GM12864 (cell line): ENCODE measurements at regions not wholly inside any gene's neighbourhood (a gene's known extent, or its start where the extent isn't known, plus 50 kb on each side); places are given as distances from the start of the nearest gene placed in this dataset.

Experiments
- DNase-seq: peaks from one replicate; pipeline ENCODE4 v3.0.0-alpha.2; 2011; ENCODE audit warnings: low read depth
- H3K4me3 ChIP-seq: 2 replicates; pipeline ENCODE4 v1.5.1; 2011; ENCODE audit warnings: mild to moderate bottlenecking, low read depth, low read length, control low read depth
- TF ChIP-seq, protein P1 (sequence below): IDR thresholded peaks from 2 replicates; pipeline ENCODE4 v1.5.1; 2011; ENCODE audit warnings: low read depth, mild to moderate bottlenecking, moderate library complexity, low read length, control low read depth, inconsistent platforms; ENCODE audit errors: missing control alignments

DNA sequence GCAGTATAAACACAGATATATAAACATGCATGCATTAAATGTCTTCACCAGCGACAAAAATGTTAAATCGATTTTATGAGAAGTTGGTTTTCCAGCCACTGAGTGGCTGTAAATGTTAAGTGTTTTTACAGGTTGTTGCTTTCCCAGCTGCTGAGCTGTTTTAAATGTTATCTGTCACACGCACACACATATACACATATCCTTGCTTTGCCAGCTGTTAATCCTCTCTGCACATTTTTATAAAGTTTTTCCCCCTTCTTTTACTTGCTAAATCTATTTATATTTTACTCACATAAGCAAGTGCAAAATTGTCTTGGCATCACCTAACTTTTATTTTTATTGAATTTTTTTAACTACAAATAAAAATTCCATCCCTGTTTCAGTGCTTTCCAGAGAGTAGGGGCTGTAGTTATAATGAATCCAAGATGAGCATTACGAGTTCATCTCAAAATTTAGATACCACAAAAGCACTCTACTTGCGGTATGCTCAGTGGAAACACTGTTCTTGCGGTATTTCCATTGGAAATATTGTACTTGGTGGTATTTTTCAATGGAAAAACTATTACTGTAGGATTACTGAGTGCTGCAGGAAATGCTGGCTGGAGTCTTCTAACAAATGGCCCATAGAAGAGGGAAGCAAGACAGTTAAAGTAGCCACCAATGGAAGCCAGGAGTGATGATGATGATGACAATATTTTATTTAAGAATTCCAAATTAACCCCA is 124.9 kb upstream of the KCNJ16 start:
- TF ChIP-seq, protein P1, sequence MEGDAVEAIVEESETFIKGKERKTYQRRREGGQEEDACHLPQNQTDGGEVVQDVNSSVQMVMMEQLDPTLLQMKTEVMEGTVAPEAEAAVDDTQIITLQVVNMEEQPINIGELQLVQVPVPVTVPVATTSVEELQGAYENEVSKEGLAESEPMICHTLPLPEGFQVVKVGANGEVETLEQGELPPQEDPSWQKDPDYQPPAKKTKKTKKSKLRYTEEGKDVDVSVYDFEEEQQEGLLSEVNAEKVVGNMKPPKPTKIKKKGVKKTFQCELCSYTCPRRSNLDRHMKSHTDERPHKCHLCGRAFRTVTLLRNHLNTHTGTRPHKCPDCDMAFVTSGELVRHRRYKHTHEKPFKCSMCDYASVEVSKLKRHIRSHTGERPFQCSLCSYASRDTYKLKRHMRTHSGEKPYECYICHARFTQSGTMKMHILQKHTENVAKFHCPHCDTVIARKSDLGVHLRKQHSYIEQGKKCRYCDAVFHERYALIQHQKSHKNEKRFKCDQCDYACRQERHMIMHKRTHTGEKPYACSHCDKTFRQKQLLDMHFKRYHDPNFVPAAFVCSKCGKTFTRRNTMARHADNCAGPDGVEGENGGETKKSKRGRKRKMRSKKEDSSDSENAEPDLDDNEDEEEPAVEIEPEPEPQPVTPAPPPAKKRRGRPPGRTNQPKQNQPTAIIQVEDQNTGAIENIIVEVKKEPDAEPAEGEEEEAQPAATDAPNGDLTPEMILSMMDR, result no peak
- H3K4me3 ChIP-seq, result no peak overlapping the region
- DNase-seq, result no peak

- no peak overlapping the region for H3K4me3 ChIP-seq
- DNase-seq, result no peak
- TF ChIP-seq, protein P1, result no peak
Observed at GRCh38 chr17:69950701-69951418, 124.2 kb upstream of the KCNJ16 start.

- no peak for DNase-seq
- TF ChIP-seq, protein P1, result no peak
Observed at GRCh38 chr17:69954241-69954925, 120.6 kb upstream of the KCNJ16 start.

DNA sequence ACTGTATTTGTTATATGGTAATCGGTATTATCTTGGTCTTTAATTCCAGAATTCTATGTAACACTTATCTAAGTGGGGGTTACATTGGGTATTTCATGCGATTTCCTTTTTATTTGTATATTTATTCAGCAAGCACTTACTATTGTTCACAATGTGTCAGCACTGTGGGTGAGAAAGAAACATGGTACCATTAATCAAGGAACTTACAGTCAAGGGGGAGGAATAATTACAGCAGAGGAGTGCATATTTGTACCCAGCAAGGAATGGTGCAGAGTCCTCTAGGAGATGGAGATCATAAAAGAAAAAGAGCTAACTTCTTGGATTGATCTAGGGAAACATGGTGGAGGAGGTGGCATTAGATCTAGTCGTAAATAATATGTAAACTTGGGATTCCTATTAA is 117.0 kb upstream of the KCNJ16 start:
- no peak for DNase-seq
- TF ChIP-seq, protein P1, result no peak
- H3K4me3 ChIP-seq, result no peak overlapping the region

More at GRCh38 chr17:69954241-69954925, 120.6 kb upstream of the KCNJ16 start:
- no peak overlapping the region for H3K4me3 ChIP-seq

DNA sequence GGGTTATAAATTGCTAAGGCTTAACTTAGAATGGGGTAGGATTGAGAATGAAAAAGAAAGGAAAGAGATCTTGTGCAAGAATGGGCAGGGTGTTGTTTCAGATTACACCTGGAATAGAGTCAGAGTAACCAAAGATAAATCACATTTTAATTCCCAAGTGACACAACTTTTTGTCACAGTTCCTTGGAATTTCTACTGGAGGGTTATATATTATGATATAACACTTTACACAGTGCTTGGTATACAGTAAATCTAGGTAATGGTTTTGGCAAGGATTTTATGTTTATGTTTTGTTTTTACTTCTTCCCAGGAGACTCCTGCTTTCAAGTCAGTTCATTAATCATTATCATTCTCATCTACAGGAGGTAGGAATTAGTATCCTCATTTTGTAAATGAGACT is 115.7 kb upstream of the KCNJ16 start:
- TF ChIP-seq, protein P1, result no peak
- no peak overlapping the region for H3K4me3 ChIP-seq
- no peak for DNase-seq

DNA sequence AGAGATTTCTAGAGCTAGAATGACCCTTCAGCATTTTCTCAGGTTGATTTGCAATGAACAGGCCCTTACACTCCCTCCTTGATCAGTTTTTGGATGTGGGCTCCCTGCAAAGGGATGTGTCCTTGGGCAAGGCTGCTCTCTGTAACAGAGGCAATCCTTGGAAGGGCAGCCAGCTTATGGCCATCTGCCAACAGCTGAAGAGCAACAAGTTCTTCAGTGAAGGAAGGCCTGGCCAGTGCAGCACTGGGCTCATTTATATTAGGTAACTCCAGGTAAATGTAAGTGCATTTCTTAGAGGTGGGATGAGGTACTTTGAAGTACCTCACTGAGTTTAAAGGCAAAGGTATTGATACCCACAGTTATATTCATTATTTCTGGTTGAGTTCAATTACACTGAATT is 114.3 kb upstream of the KCNJ16 start:
- DNase-seq, result no peak
- TF ChIP-seq, protein P1, result no peak
- H3K4me3 ChIP-seq, result no peak overlapping the region
